Ishikawa (cell line): ENCODE measurements at regions not wholly inside any gene's neighbourhood (a gene's known extent, or its start where the extent isn't known, plus 50 kb on each side); places are given as distances from the start of the nearest gene placed in this dataset.

Source experiments
- CEBPB ChIP-seq: IDR thresholded peaks from 2 replicates; pipeline ENCODE4 v1.6.1; 2012
- CREB1 ChIP-seq: IDR thresholded peaks from 2 replicates; pipeline ENCODE4 v1.6.1; 2012; ENCODE audit warnings: low read depth
- EGR1 ChIP-seq: IDR thresholded peaks from 2 replicates; pipeline ENCODE4 v1.6.1; 2012
- EP300 ChIP-seq: IDR thresholded peaks from 2 replicates; pipeline ENCODE4 v1.6.1; 2012; ENCODE audit warnings: borderline replicate concordance
- FOXM1 ChIP-seq: IDR thresholded peaks from 2 replicates; pipeline ENCODE4 v1.6.1; 2012; ENCODE audit warnings: low read depth, borderline replicate concordance
- NFIC ChIP-seq: IDR thresholded peaks from 2 replicates; pipeline ENCODE4 v1.6.1; 2012
- RAD21 ChIP-seq: IDR thresholded peaks from 2 replicates; pipeline ENCODE4 v1.6.1; 2012; ENCODE audit warnings: low read depth
- TAF1 ChIP-seq: IDR thresholded peaks from 2 replicates; pipeline ENCODE4 v1.6.1; 2012; ENCODE audit warnings: low read depth, mild to moderate bottlenecking
- TCF12 ChIP-seq: IDR thresholded peaks from 2 replicates; pipeline ENCODE4 v1.6.1; 2012; ENCODE audit warnings: low read depth
- TEAD4 ChIP-seq: IDR thresholded peaks from 2 replicates; pipeline ENCODE4 v1.6.1; 2012
- YY1 ChIP-seq: IDR thresholded peaks from 2 replicates; pipeline ENCODE4 v1.6.1; 2012; ENCODE audit warnings: low read depth
- ZBTB7A ChIP-seq: IDR thresholded peaks from 2 replicates; pipeline ENCODE4 v1.6.1; 2012; ENCODE audit warnings: low read depth
- TF ChIP-seq, protein P1 (sequence below): IDR thresholded peaks from 2 replicates; pipeline ENCODE4 v1.6.1; 2012
- TF ChIP-seq, protein P2 (sequence below): IDR thresholded peaks from 2 replicates; pipeline ENCODE4 v1.6.1; 2012
- TF ChIP-seq, protein P3 (sequence below): IDR thresholded peaks from 2 replicates; pipeline ENCODE4 v1.6.1; 2012; ENCODE audit warnings: low read depth, mild to moderate bottlenecking

DNA sequence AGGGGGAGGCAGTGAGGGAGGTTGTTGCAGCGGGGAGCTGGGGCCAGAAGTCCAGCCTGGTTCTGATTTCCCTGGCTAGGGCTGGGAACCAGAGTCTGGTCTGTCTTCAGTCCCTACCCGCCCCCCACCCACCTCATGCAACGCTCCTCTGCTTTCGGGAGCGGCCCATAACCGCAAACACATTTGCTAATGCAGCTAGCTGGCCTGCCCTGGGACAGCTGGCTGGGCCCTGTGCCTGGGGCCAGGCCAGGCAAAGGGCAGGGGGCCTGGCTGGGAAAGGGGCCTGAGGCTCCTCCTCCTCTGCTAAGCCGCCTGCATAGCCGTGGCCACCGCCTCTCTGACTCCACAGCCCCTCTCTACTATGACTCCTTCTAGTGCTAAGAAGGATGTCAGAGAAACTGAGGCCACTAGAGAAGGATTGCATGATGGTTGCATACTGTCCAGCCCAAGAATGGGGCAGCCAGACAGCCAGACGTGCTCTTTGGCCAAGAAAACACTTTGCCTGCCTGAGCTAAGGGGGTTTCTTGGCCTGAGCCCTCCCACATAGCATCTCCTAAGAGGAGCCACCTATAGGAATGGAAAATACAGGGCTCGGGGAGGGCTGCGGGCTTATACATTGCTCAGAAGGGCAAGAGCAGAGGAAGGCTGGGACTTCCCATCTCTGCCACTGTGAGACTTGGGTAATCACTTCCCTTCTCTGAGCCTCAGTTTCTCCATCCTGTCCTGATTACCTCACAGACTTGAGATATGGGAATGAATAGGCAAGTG is 76.9 kb downstream of the PJA1 start:
- TF ChIP-seq, protein P1, sequence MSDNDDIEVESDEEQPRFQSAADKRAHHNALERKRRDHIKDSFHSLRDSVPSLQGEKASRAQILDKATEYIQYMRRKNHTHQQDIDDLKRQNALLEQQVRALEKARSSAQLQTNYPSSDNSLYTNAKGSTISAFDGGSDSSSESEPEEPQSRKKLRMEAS = no peak

DNA sequence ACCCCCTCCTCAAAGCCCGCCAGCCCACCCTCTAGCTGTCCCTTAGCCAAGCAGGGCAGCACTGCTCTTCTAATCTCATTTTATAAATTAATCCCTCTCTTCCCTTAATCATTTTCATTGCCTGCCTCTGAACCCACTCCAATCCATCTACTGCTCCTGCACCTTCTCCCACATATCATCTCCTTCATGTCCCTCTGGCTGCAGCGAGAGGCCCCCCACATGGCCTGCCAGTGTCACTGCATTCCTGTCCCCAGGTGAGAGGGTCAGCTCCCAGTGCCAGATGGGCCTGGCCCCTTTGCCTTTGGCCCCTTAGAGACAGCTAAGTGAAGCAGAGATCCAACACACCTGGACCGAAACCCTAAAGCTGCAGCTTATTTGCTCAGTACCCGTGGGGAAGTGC is 79.4 kb downstream of the PJA1 start:
- TF ChIP-seq NFIC (no peak), CEBPB (no peak), EGR1 (no peak), CREB1 (no peak), RAD21 (no peak), ZBTB7A (no peak), FOXM1 (no peak), TAF1 (no peak), YY1 (no peak), EP300 (no peak), TEAD4 (no peak), TCF12 (no peak)
- TF ChIP-seq, protein P2, sequence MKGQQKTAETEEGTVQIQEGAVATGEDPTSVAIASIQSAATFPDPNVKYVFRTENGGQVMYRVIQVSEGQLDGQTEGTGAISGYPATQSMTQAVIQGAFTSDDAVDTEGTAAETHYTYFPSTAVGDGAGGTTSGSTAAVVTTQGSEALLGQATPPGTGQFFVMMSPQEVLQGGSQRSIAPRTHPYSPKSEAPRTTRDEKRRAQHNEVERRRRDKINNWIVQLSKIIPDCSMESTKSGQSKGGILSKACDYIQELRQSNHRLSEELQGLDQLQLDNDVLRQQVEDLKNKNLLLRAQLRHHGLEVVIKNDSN = no peak
- TF ChIP-seq, protein P1 = no peak
- TF ChIP-seq, protein P3, sequence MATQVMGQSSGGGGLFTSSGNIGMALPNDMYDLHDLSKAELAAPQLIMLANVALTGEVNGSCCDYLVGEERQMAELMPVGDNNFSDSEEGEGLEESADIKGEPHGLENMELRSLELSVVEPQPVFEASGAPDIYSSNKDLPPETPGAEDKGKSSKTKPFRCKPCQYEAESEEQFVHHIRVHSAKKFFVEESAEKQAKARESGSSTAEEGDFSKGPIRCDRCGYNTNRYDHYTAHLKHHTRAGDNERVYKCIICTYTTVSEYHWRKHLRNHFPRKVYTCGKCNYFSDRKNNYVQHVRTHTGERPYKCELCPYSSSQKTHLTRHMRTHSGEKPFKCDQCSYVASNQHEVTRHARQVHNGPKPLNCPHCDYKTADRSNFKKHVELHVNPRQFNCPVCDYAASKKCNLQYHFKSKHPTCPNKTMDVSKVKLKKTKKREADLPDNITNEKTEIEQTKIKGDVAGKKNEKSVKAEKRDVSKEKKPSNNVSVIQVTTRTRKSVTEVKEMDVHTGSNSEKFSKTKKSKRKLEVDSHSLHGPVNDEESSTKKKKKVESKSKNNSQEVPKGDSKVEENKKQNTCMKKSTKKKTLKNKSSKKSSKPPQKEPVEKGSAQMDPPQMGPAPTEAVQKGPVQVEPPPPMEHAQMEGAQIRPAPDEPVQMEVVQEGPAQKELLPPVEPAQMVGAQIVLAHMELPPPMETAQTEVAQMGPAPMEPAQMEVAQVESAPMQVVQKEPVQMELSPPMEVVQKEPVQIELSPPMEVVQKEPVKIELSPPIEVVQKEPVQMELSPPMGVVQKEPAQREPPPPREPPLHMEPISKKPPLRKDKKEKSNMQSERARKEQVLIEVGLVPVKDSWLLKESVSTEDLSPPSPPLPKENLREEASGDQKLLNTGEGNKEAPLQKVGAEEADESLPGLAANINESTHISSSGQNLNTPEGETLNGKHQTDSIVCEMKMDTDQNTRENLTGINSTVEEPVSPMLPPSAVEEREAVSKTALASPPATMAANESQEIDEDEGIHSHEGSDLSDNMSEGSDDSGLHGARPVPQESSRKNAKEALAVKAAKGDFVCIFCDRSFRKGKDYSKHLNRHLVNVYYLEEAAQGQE = no peak

- no peak for TF ChIP-seq FOXM1
- TF ChIP-seq RAD21 = no peak
- TF ChIP-seq, protein P3 = no peak
- no peak for TF ChIP-seq CREB1
- no peak for TF ChIP-seq ZBTB7A
- no peak for TF ChIP-seq EP300
- TF ChIP-seq TEAD4 = no peak
- no peak for TF ChIP-seq CEBPB
- no peak for TF ChIP-seq EGR1
- no peak for TF ChIP-seq TCF12
- TF ChIP-seq, protein P2 = no peak
- no peak for TF ChIP-seq TAF1
- no peak for TF ChIP-seq YY1
Observed at GRCh38 chrX:69085151-69085550, 80.1 kb downstream of the PJA1 start.

- TF ChIP-seq YY1 (no peak), ZBTB7A (no peak), TEAD4 (no peak), TCF12 (no peak), RAD21 (no peak), CEBPB (no peak)
- TF ChIP-seq, protein P3 = no peak
Observed at GRCh38 chrX:69083801-69084200, 81.5 kb downstream of the PJA1 start.

GRCh38 chrX:69083361-69083760 is 81.9 kb downstream of the PJA1 start:
- TF ChIP-seq, protein P1 = no peak
- no peak for TF ChIP-seq TEAD4
- TF ChIP-seq YY1 = no peak
- TF ChIP-seq EP300 = no peak
- no peak for TF ChIP-seq CREB1
- TF ChIP-seq EGR1 = no peak
- no peak for TF ChIP-seq TAF1
- TF ChIP-seq NFIC = no peak
- TF ChIP-seq CEBPB = no peak
- TF ChIP-seq RAD21 = no peak
- TF ChIP-seq ZBTB7A = no peak
- TF ChIP-seq TCF12 = no peak
- TF ChIP-seq, protein P3 = no peak
- no peak for TF ChIP-seq FOXM1
- TF ChIP-seq, protein P2 = no peak
